ENCODE measurements at regions not wholly inside any gene's neighbourhood (a gene's known extent, or its start where the extent isn't known, plus 50 kb on each side); places are given as distances from the start of the nearest gene placed in this dataset.

DNA sequence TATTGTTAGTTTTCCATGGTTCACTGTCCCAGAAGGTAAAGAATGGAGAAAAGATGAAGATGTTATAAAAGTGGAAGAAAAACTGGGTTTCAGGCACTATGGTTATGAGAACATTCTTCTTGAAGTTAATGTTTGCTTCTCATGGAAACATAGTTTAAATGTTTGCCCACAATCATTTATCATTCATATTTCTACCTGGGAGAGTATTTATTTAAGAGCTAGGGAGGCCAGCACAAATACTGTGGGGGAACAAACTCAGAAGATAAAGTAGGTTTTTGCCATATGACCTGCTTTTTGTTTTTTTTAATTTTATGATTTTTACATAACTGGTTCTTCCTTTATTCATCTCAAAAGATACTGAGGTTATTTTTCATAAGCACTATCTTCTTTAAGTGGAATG, 96.8 kb downstream of the GC start:
- no peak overlapping the region for H2AFZ ChIP-seq (ENCODE audit: control insufficient read depth, low read length)

DNA sequence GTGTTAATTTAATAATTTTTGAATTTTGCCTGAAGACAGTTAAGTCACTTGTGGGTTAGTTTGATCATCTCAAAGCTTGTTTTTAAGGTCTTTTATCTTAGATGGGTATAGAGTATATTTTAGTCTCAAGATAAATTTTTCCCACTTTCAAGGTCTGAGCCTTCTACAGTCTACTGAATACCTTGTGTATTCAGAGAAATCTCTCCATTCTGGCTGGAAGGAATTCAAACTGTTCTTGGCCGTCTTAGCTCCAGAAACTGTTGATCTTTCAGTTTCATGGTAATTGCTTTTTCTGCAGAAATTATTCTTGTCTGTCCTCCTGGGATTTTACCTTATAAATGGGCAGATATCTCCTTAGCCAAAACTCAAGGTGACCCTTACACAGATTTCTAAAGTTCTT, 97.9 kb downstream of the GC start:
- Histone ChIP-seq H2AFZ (ENCODE audit: control insufficient read depth, low read length) (no peak overlapping the region), H3K4me1 (ENCODE audit: control insufficient read depth, extremely low read depth, insufficient read depth, low read length) (no peaks in the 10 kb centered on the region), H3K9me3 (ENCODE audit: control insufficient read depth, low read depth, low read length) (no peaks in the 10 kb centered on the region), H3K27me3 (ENCODE audit: control insufficient read depth, extremely low read depth, insufficient read depth, low read length) (no peaks in the 10 kb centered on the region), H3K4me2 (ENCODE audit: control insufficient read depth, extremely low read depth, insufficient read depth, low read depth, low read length) (no peak overlapping the region), H3K4me3 (ENCODE audit: control insufficient read depth in 2 of 3, extremely low read depth in 1 of 3, insufficient read depth in 2 of 3, low read depth in 1 of 3, low read length in 3 of 3) (no peak overlapping the region), H3K27ac (ENCODE audit: control insufficient read depth, insufficient read depth, low read length) (no peak overlapping the region), H3K9me1 (ENCODE audit: control insufficient read depth, extremely low read depth, insufficient read depth, low read length) (no peaks in the 10 kb centered on the region), H4K20me1 (ENCODE audit: control insufficient read depth, extremely low read depth, insufficient read depth, low read length) (no peaks in the 10 kb centered on the region), H3K9ac (ENCODE audit: control insufficient read depth, extremely low read depth, insufficient read depth, low read length) (no peak overlapping the region), H3K79me2 (ENCODE audit: control insufficient read depth, insufficient read depth, low read length) (no peaks in the 10 kb centered on the region), H3K36me3 (ENCODE audit: control insufficient read depth in 2 of 2, extremely low read depth in 1 of 2, insufficient read depth in 2 of 2, low read length in 2 of 2) (no peaks in the 10 kb centered on the region)
- no peak for DNase-seq (ENCODE audit: low read depth, low spot score)
- dilution Hi-C loops (cut with MboI; ENCODE audit: extremely low pct_ligation_motif_present, low sequenced_read_pairs): no loop called here
- TF ChIP-seq, protein P1, sequence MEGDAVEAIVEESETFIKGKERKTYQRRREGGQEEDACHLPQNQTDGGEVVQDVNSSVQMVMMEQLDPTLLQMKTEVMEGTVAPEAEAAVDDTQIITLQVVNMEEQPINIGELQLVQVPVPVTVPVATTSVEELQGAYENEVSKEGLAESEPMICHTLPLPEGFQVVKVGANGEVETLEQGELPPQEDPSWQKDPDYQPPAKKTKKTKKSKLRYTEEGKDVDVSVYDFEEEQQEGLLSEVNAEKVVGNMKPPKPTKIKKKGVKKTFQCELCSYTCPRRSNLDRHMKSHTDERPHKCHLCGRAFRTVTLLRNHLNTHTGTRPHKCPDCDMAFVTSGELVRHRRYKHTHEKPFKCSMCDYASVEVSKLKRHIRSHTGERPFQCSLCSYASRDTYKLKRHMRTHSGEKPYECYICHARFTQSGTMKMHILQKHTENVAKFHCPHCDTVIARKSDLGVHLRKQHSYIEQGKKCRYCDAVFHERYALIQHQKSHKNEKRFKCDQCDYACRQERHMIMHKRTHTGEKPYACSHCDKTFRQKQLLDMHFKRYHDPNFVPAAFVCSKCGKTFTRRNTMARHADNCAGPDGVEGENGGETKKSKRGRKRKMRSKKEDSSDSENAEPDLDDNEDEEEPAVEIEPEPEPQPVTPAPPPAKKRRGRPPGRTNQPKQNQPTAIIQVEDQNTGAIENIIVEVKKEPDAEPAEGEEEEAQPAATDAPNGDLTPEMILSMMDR (optimal IDR thresholded peaks at IDR 0.05 in 1 of 3, IDR thresholded peaks at IDR 0.05 in 1 of 3, conservative IDR thresholded peaks at IDR 0.05 in 1 of 3; ENCODE audit: extremely low read depth in 1 of 3, insufficient read depth in 2 of 3, low read length in 3 of 3): no peak
- no peak for TF ChIP-seq EZH2 (IDR thresholded peaks at IDR 0.05; ENCODE audit: low read length)
- FAIRE-seq: no peak

More for the DNA sequence above, 96.8 kb downstream of the GC start:
- H3K79me2 ChIP-seq (ENCODE audit: control insufficient read depth, insufficient read depth, low read length): no peaks in the 10 kb centered on the region
- H3K4me2 ChIP-seq (ENCODE audit: control insufficient read depth, extremely low read depth, insufficient read depth, low read depth, low read length): no peak overlapping the region
- FAIRE-seq (no peak), DNase-seq (ENCODE audit: low read depth, low spot score) (no peak)
- H3K27me3 ChIP-seq (ENCODE audit: control insufficient read depth, extremely low read depth, insufficient read depth, low read length): no peaks in the 10 kb centered on the region
- H3K4me3 ChIP-seq (ENCODE audit: control insufficient read depth in 2 of 3, extremely low read depth in 1 of 3, insufficient read depth in 2 of 3, low read depth in 1 of 3, low read length in 3 of 3): no peak overlapping the region
- no peaks in the 10 kb centered on the region for H3K4me1 ChIP-seq (ENCODE audit: control insufficient read depth, extremely low read depth, insufficient read depth, low read length)
- dilution Hi-C loops (cut with MboI; ENCODE audit: extremely low pct_ligation_motif_present, low sequenced_read_pairs): no loop called here
- H4K20me1 ChIP-seq (ENCODE audit: control insufficient read depth, extremely low read depth, insufficient read depth, low read length): no peaks in the 10 kb centered on the region
- TF ChIP-seq, protein P1 (optimal IDR thresholded peaks at IDR 0.05 in 1 of 3, IDR thresholded peaks at IDR 0.05 in 1 of 3, conservative IDR thresholded peaks at IDR 0.05 in 1 of 3; ENCODE audit: extremely low read depth in 1 of 3, insufficient read depth in 2 of 3, low read length in 3 of 3): no peak
- TF ChIP-seq EZH2 (IDR thresholded peaks at IDR 0.05; ENCODE audit: low read length): no peak
- no peaks in the 10 kb centered on the region for H3K9me3 ChIP-seq (ENCODE audit: control insufficient read depth, low read depth, low read length)
- H3K9ac ChIP-seq (ENCODE audit: control insufficient read depth, extremely low read depth, insufficient read depth, low read length): no peak overlapping the region
- no peaks in the 10 kb centered on the region for H3K9me1 ChIP-seq (ENCODE audit: control insufficient read depth, extremely low read depth, insufficient read depth, low read length)
- no peaks in the 10 kb centered on the region for H3K36me3 ChIP-seq (ENCODE audit: control insufficient read depth in 2 of 2, extremely low read depth in 1 of 2, insufficient read depth in 2 of 2, low read length in 2 of 2)
- no peak overlapping the region for H3K27ac ChIP-seq (ENCODE audit: control insufficient read depth, insufficient read depth, low read length)

Measured in keratinocyte (primary cell).